ENCODE measurements at regions not wholly inside any gene's neighbourhood (a gene's known extent, or its start where the extent isn't known, plus 50 kb on each side); places are given as distances from the start of the nearest gene placed in this dataset.

- no peak overlapping the region for H3K9ac ChIP-seq (ENCODE audit: low read depth, low read length, poor library complexity)
- no peak overlapping the region for H2BK120ac ChIP-seq (ENCODE audit: low read depth, low read length)
- no peak overlapping the region for H3K18ac ChIP-seq (ENCODE audit: low read length)
- H2AFZ ChIP-seq (ENCODE audit: low read length), result no peak overlapping the region
- no peaks in the 10 kb centered on the region for H3K4me1 ChIP-seq (ENCODE audit: control insufficient read depth in 2 of 2, insufficient read depth in 1 of 2, low read depth in 1 of 2, low read length in 2 of 2)
- no CpG with 5 or more reads among the region's 6 CpGs for WGBS, 2 donors (ENCODE audit: extremely low coverage in 2 of 2, insufficient read length in 2 of 2, insufficient replicate concordance in 1 of 2)
- no peaks in the 10 kb centered on the region for H3K9me3 ChIP-seq (replicated peaks in 1 of 2; ENCODE audit: control insufficient read depth in 2 of 2, insufficient read depth in 1 of 2, low read depth in 1 of 2, low read length in 2 of 2)
- H3K27me3 ChIP-seq (ENCODE audit: control insufficient read depth in 3 of 3, insufficient read depth in 3 of 3, low read depth in 1 of 3, low read length in 3 of 3), result no peaks in the 10 kb centered on the region
- no peaks in the 10 kb centered on the region for H3K79me1 ChIP-seq (ENCODE audit: low read depth, low read length)
- H2BK15ac ChIP-seq (ENCODE audit: low read length), result no peak overlapping the region
- no peak overlapping the region for H3K23ac ChIP-seq (ENCODE audit: low read depth, low read length, poor library complexity)
- no peak overlapping the region for H4K8ac ChIP-seq (ENCODE audit: low read depth, low read length)
- H3K4ac ChIP-seq (ENCODE audit: low read length), result no peak overlapping the region
- H4K91ac ChIP-seq (ENCODE audit: low read depth, low read length, poor library complexity), result no peak overlapping the region
- no peak overlapping the region for H2BK5ac ChIP-seq (ENCODE audit: low read length)
- H3K4me3 ChIP-seq (ENCODE audit: low read length in 2 of 2), result no peak overlapping the region
- H2BK12ac ChIP-seq (ENCODE audit: low read length), result no peak overlapping the region
- no peak for DNase-seq (ENCODE audit: low spot score)
- H3K36me3 ChIP-seq (replicated peaks in 1 of 2; ENCODE audit: control insufficient read depth in 2 of 2, insufficient read depth in 2 of 2, low read length in 2 of 2), result no peaks in the 10 kb centered on the region
- no peak overlapping the region for H3K27ac ChIP-seq (replicated peaks; ENCODE audit: low read length)
- H3K4me2 ChIP-seq (ENCODE audit: insufficient read depth, low read length, poor library complexity, severe bottlenecking), result no peak overlapping the region
- H2AK5ac ChIP-seq (ENCODE audit: low read depth, low read length), result no peak overlapping the region
- no peak overlapping the region for H3K14ac ChIP-seq (ENCODE audit: low read length)
Observed at GRCh38 chr9:90058182-90058763, 453.5 kb downstream of the GADD45G start.

GRCh38 chr9:90059436-90059835 is 454.6 kb downstream of the GADD45G start:
- Histone ChIP-seq H3K4me3 (ENCODE audit: low read length in 2 of 2) (no peak overlapping the region), H3K9ac (ENCODE audit: low read depth, low read length, poor library complexity) (no peak overlapping the region), H2BK12ac (ENCODE audit: low read length) (no peak overlapping the region), H4K91ac (ENCODE audit: low read depth, low read length, poor library complexity) (no peak overlapping the region), H2BK120ac (ENCODE audit: low read depth, low read length) (no peak overlapping the region), H3K4me1 (ENCODE audit: control insufficient read depth in 2 of 2, insufficient read depth in 1 of 2, low read depth in 1 of 2, low read length in 2 of 2) (no peaks in the 10 kb centered on the region), H3K4ac (ENCODE audit: low read length) (no peak overlapping the region), H2BK15ac (ENCODE audit: low read length) (no peak overlapping the region), H2BK5ac (ENCODE audit: low read length) (no peak overlapping the region), H3K27ac (replicated peaks; ENCODE audit: low read length) (no peak overlapping the region), H4K8ac (ENCODE audit: low read depth, low read length) (no peak overlapping the region), H3K14ac (ENCODE audit: low read length) (peak overlapping the region; percentile 25), H2AFZ (ENCODE audit: low read length) (no peak overlapping the region), H3K27me3 (ENCODE audit: control insufficient read depth in 3 of 3, insufficient read depth in 3 of 3, low read depth in 1 of 3, low read length in 3 of 3) (no peaks in the 10 kb centered on the region), H3K23ac (ENCODE audit: low read depth, low read length, poor library complexity) (no peak overlapping the region), H3K9me3 (replicated peaks in 1 of 2; ENCODE audit: control insufficient read depth in 2 of 2, insufficient read depth in 1 of 2, low read depth in 1 of 2, low read length in 2 of 2) (no peaks in the 10 kb centered on the region), H3K36me3 (replicated peaks in 1 of 2; ENCODE audit: control insufficient read depth in 2 of 2, insufficient read depth in 2 of 2, low read length in 2 of 2) (no peaks in the 10 kb centered on the region), H2AK5ac (ENCODE audit: low read depth, low read length) (no peak overlapping the region), H3K4me2 (ENCODE audit: insufficient read depth, low read length, poor library complexity, severe bottlenecking) (no peak overlapping the region), H3K79me1 (ENCODE audit: low read depth, low read length) (no peaks in the 10 kb centered on the region), H3K18ac (ENCODE audit: low read length) (no peak overlapping the region)
- no peak for DNase-seq (ENCODE audit: low spot score)
- no CpG with 5 or more reads among the region's 8 CpGs for WGBS, 2 donors (ENCODE audit: extremely low coverage in 2 of 2, insufficient read length in 2 of 2, insufficient replicate concordance in 1 of 2)

GRCh38 chr9:90060256-90060655 is 455.4 kb downstream of the GADD45G start:
- no peaks in the 10 kb centered on the region for H3K9me3 ChIP-seq (replicated peaks in 1 of 2; ENCODE audit: control insufficient read depth in 2 of 2, insufficient read depth in 1 of 2, low read depth in 1 of 2, low read length in 2 of 2)
- no peak overlapping the region for H2BK5ac ChIP-seq (ENCODE audit: low read length)
- no peak for DNase-seq (ENCODE audit: low spot score)
- no peak overlapping the region for H3K14ac ChIP-seq (ENCODE audit: low read length)
- H3K18ac ChIP-seq (ENCODE audit: low read length), result peak overlapping the region; percentile 21
- H3K4me1 ChIP-seq (ENCODE audit: control insufficient read depth in 2 of 2, insufficient read depth in 1 of 2, low read depth in 1 of 2, low read length in 2 of 2), result no peaks in the 10 kb centered on the region
- H2BK15ac ChIP-seq (ENCODE audit: low read length), result no peak overlapping the region
- no peaks in the 10 kb centered on the region for H3K36me3 ChIP-seq (replicated peaks in 1 of 2; ENCODE audit: control insufficient read depth in 2 of 2, insufficient read depth in 2 of 2, low read length in 2 of 2)
- no peak overlapping the region for H2AFZ ChIP-seq (ENCODE audit: low read length)
- WGBS, 2 donors (ENCODE audit: extremely low coverage in 2 of 2, insufficient read length in 2 of 2, insufficient replicate concordance in 1 of 2), result no CpG with 5 or more reads among the region's 8 CpGs
- no peak overlapping the region for H4K91ac ChIP-seq (ENCODE audit: low read depth, low read length, poor library complexity)
- H3K4me3 ChIP-seq (ENCODE audit: low read length in 2 of 2), result no peak overlapping the region
- H3K9ac ChIP-seq (ENCODE audit: low read depth, low read length, poor library complexity), result no peak overlapping the region
- no peak overlapping the region for H3K4ac ChIP-seq (ENCODE audit: low read length)
- no peak overlapping the region for H2BK12ac ChIP-seq (ENCODE audit: low read length)
- H3K27ac ChIP-seq (replicated peaks; ENCODE audit: low read length), result no peak overlapping the region
- no peak overlapping the region for H3K23ac ChIP-seq (ENCODE audit: low read depth, low read length, poor library complexity)
- no peak overlapping the region for H2AK5ac ChIP-seq (ENCODE audit: low read depth, low read length)
- no peaks in the 10 kb centered on the region for H3K27me3 ChIP-seq (ENCODE audit: control insufficient read depth in 3 of 3, insufficient read depth in 3 of 3, low read depth in 1 of 3, low read length in 3 of 3)
- H2BK120ac ChIP-seq (ENCODE audit: low read depth, low read length), result no peak overlapping the region
- H3K79me1 ChIP-seq (ENCODE audit: low read depth, low read length), result no peaks in the 10 kb centered on the region
- no peak overlapping the region for H3K4me2 ChIP-seq (ENCODE audit: insufficient read depth, low read length, poor library complexity, severe bottlenecking)
- no peak overlapping the region for H4K8ac ChIP-seq (ENCODE audit: low read depth, low read length)

- Histone ChIP-seq H2BK5ac (ENCODE audit: low read length) (no peak overlapping the region), H2AFZ (ENCODE audit: low read length) (no peak overlapping the region), H3K4me1 (ENCODE audit: control insufficient read depth in 2 of 2, insufficient read depth in 1 of 2, low read depth in 1 of 2, low read length in 2 of 2) (no peaks in the 10 kb centered on the region), H2BK15ac (ENCODE audit: low read length) (no peak overlapping the region), H3K9ac (ENCODE audit: low read depth, low read length, poor library complexity) (no peak overlapping the region), H3K23ac (ENCODE audit: low read depth, low read length, poor library complexity) (no peak overlapping the region), H3K18ac (ENCODE audit: low read length) (no peak overlapping the region), H3K9me3 (replicated peaks in 1 of 2; ENCODE audit: control insufficient read depth in 2 of 2, insufficient read depth in 1 of 2, low read depth in 1 of 2, low read length in 2 of 2) (no peaks in the 10 kb centered on the region), H3K14ac (ENCODE audit: low read length) (no peak overlapping the region), H3K4ac (ENCODE audit: low read length) (no peak overlapping the region), H2AK5ac (ENCODE audit: low read depth, low read length) (no peak overlapping the region), H4K8ac (ENCODE audit: low read depth, low read length) (no peak overlapping the region), H3K4me3 (ENCODE audit: low read length in 2 of 2) (no peak overlapping the region), H3K79me1 (ENCODE audit: low read depth, low read length) (no peaks in the 10 kb centered on the region), H3K27me3 (ENCODE audit: control insufficient read depth in 3 of 3, insufficient read depth in 3 of 3, low read depth in 1 of 3, low read length in 3 of 3) (no peaks in the 10 kb centered on the region), H3K36me3 (replicated peaks in 1 of 2; ENCODE audit: control insufficient read depth in 2 of 2, insufficient read depth in 2 of 2, low read length in 2 of 2) (no peaks in the 10 kb centered on the region), H2BK12ac (ENCODE audit: low read length) (no peak overlapping the region), H3K4me2 (ENCODE audit: insufficient read depth, low read length, poor library complexity, severe bottlenecking) (no peak overlapping the region), H2BK120ac (ENCODE audit: low read depth, low read length) (no peak overlapping the region), H3K27ac (replicated peaks; ENCODE audit: low read length) (no peak overlapping the region), H4K91ac (ENCODE audit: low read depth, low read length, poor library complexity) (no peak overlapping the region)
- DNase-seq (ENCODE audit: low spot score), result no peak
- WGBS, 2 donors (ENCODE audit: extremely low coverage in 2 of 2, insufficient read length in 2 of 2, insufficient replicate concordance in 1 of 2), result no CpG with 5 or more reads among the region's 1 CpG
Observed at GRCh38 chr9:90061187-90061586, 456.4 kb downstream of the GADD45G start.

All from neuronal stem cell (in vitro differentiated cells).